GM12873 (cell line): ENCODE measurements at regions not wholly inside any gene's neighbourhood (a gene's known extent, or its start where the extent isn't known, plus 50 kb on each side); places are given as distances from the start of the nearest gene placed in this dataset.

Source experiments
- CTCF ChIP-seq: IDR thresholded peaks from 2 replicates; pipeline ENCODE4 v1.5.1; 2012; ENCODE audit warnings: low read depth, mild to moderate bottlenecking, moderate library complexity, low read length, control low read depth; ENCODE audit not compliant: insufficient read depth; ENCODE audit errors: missing control alignments

GRCh38 chr9:135221951-135222631 is 134.6 kb downstream of the OLFM1 start:
- TF ChIP-seq CTCF, result peak; percentile 16

GRCh38 chr9:135222881-135223760 is 135.7 kb downstream of the OLFM1 start:
- TF ChIP-seq CTCF, result no peak

- TF ChIP-seq CTCF, result no peak
Observed at GRCh38 chr9:135223831-135224230, 136.4 kb downstream of the OLFM1 start.

- TF ChIP-seq CTCF, result no peak
Observed at GRCh38 chr9:135224286-135224877, 136.9 kb downstream of the OLFM1 start.

- TF ChIP-seq CTCF, result no peak
Observed at GRCh38 chr9:135224921-135225541, 137.6 kb downstream of the OLFM1 start.

- no peak for TF ChIP-seq CTCF
Observed at GRCh38 chr9:135225619-135226228, 138.3 kb downstream of the OLFM1 start.
